ENCODE measurements at regions not wholly inside any gene's neighbourhood (a gene's known extent, or its start where the extent isn't known, plus 50 kb on each side); places are given as distances from the start of the nearest gene placed in this dataset.

GRCh38 chr6:22099923-22100322 lies 196.9 kb downstream of the PRL start:
- ATAC-seq (no peak), DNase-seq (no peak)
- H3K36me3 ChIP-seq = no peaks in the 10 kb centered on the region
- no peak overlapping the region for H3K4me3 ChIP-seq
- H3K9me3 ChIP-seq = no peaks in the 10 kb centered on the region
- no peaks in the 10 kb centered on the region for H3K27me3 ChIP-seq (ENCODE audit: low read depth)
- H3K27ac ChIP-seq = no peak overlapping the region
- intact Hi-C loops (cut with DNase I) = no loop called here
- no peak for TF ChIP-seq CTCF (IDR thresholded peaks at IDR 0.05)
- H3K4me1 ChIP-seq = no peaks in the 10 kb centered on the region

- DNase-seq (no peak), ATAC-seq (no peak)
- Histone ChIP-seq H3K36me3 (no peaks in the 10 kb centered on the region), H3K4me3 (no peak overlapping the region), H3K4me1 (no peaks in the 10 kb centered on the region), H3K27ac (no peak overlapping the region), H3K27me3 (ENCODE audit: low read depth) (no peaks in the 10 kb centered on the region), H3K9me3 (no peaks in the 10 kb centered on the region)
- intact Hi-C loops (cut with DNase I) = no loop called here
- no peak for TF ChIP-seq CTCF (IDR thresholded peaks at IDR 0.05)
Measured at GRCh38 chr6:22101163-22101562, 195.7 kb downstream of the PRL start.

- Histone ChIP-seq H3K27me3 (ENCODE audit: low read depth) (no peaks in the 10 kb centered on the region), H3K4me3 (no peak overlapping the region), H3K4me1 (no peaks in the 10 kb centered on the region), H3K27ac (no peak overlapping the region), H3K9me3 (no peaks in the 10 kb centered on the region), H3K36me3 (no peaks in the 10 kb centered on the region)
- intact Hi-C loops (cut with DNase I) = no loop called here
- no peak for ATAC-seq
- no peak for DNase-seq
- TF ChIP-seq CTCF (IDR thresholded peaks at IDR 0.05) = no peak
Measured at GRCh38 chr6:22102671-22103070, 194.2 kb downstream of the PRL start.

- H3K4me3 ChIP-seq = no peak overlapping the region
- H3K27me3 ChIP-seq (ENCODE audit: low read depth) = no peaks in the 10 kb centered on the region
- DNase-seq (no peak), ATAC-seq (no peak)
- no peaks in the 10 kb centered on the region for H3K36me3 ChIP-seq
- H3K27ac ChIP-seq = no peak overlapping the region
- intact Hi-C loops (cut with DNase I) = no loop called here
- H3K4me1 ChIP-seq = no peaks in the 10 kb centered on the region
- H3K9me3 ChIP-seq = no peaks in the 10 kb centered on the region
- TF ChIP-seq CTCF (IDR thresholded peaks at IDR 0.05) = no peak
Measured at GRCh38 chr6:22106451-22106850, 190.4 kb downstream of the PRL start.

- Histone ChIP-seq H3K27ac (no peak overlapping the region), H3K4me3 (no peak overlapping the region), H3K9me3 (no peaks in the 10 kb centered on the region), H3K36me3 (no peaks in the 10 kb centered on the region), H3K27me3 (ENCODE audit: low read depth) (no peaks in the 10 kb centered on the region), H3K4me1 (no peaks in the 10 kb centered on the region)
- TF ChIP-seq CTCF (IDR thresholded peaks at IDR 0.05) = no peak
- no peak for ATAC-seq
- intact Hi-C loops (cut with DNase I) = no loop called here
- no peak for DNase-seq
Measured at GRCh38 chr6:22106961-22107360, 189.9 kb downstream of the PRL start.

- H3K36me3 ChIP-seq = no peaks in the 10 kb centered on the region
- intact Hi-C loops (cut with DNase I) = no loop called here
- H3K27me3 ChIP-seq (ENCODE audit: low read depth) = no peaks in the 10 kb centered on the region
- ATAC-seq (no peak), DNase-seq (no peak)
- no peaks in the 10 kb centered on the region for H3K9me3 ChIP-seq
- no peak overlapping the region for H3K27ac ChIP-seq
- no peaks in the 10 kb centered on the region for H3K4me1 ChIP-seq
- TF ChIP-seq CTCF (IDR thresholded peaks at IDR 0.05) = no peak
- H3K4me3 ChIP-seq = no peak overlapping the region
Measured at GRCh38 chr6:22108199-22108598, 188.6 kb downstream of the PRL start.

All from lower lobe of right lung (tissue), 2 donors.